ENCODE measurements at regions not wholly inside any gene's neighbourhood (a gene's known extent, or its start where the extent isn't known, plus 50 kb on each side); places are given as distances from the start of the nearest gene placed in this dataset.

GRCh38 chr22:22073769-22074561, 91.4 kb upstream of the TOP3B start:
- no peak overlapping the region for H2AFZ ChIP-seq (ENCODE audit: low read depth, low read length)
- H3K4me2 ChIP-seq (ENCODE audit: low read length), result no peak overlapping the region
- H3K9me2 ChIP-seq (ENCODE audit: insufficient read depth, low read length), result no peaks in the 10 kb centered on the region
- peak overlapping the region; percentile 49 for H3K4me3 ChIP-seq (ENCODE audit: low read length)
- no peaks in the 10 kb centered on the region for H3F3A ChIP-seq (ENCODE audit: insufficient read depth, low read length, poor library complexity, severe bottlenecking)
- H3K27me3 ChIP-seq (ENCODE audit: insufficient read depth, low read depth, low read length), result no peaks in the 10 kb centered on the region
- H3K9ac ChIP-seq (ENCODE audit: low read length), result peak overlapping the region; percentile 42
- TF ChIP-seq POLR2AphosphoS5 (IDR thresholded peaks at IDR 0.05), result peak; percentile 76
- TF ChIP-seq EP300 (conservative IDR thresholded peaks at IDR 0.05; ENCODE audit: poor library complexity, severe bottlenecking), result peak; percentile 93
- TF ChIP-seq, protein P1, sequence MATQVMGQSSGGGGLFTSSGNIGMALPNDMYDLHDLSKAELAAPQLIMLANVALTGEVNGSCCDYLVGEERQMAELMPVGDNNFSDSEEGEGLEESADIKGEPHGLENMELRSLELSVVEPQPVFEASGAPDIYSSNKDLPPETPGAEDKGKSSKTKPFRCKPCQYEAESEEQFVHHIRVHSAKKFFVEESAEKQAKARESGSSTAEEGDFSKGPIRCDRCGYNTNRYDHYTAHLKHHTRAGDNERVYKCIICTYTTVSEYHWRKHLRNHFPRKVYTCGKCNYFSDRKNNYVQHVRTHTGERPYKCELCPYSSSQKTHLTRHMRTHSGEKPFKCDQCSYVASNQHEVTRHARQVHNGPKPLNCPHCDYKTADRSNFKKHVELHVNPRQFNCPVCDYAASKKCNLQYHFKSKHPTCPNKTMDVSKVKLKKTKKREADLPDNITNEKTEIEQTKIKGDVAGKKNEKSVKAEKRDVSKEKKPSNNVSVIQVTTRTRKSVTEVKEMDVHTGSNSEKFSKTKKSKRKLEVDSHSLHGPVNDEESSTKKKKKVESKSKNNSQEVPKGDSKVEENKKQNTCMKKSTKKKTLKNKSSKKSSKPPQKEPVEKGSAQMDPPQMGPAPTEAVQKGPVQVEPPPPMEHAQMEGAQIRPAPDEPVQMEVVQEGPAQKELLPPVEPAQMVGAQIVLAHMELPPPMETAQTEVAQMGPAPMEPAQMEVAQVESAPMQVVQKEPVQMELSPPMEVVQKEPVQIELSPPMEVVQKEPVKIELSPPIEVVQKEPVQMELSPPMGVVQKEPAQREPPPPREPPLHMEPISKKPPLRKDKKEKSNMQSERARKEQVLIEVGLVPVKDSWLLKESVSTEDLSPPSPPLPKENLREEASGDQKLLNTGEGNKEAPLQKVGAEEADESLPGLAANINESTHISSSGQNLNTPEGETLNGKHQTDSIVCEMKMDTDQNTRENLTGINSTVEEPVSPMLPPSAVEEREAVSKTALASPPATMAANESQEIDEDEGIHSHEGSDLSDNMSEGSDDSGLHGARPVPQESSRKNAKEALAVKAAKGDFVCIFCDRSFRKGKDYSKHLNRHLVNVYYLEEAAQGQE (IDR thresholded peaks at IDR 0.05; ENCODE audit: borderline replicate concordance), result no peak
- no peak for TF ChIP-seq CTCF (IDR thresholded peaks at IDR 0.05; ENCODE audit: poor library complexity, severe bottlenecking)
- H3K36me3 ChIP-seq (ENCODE audit: insufficient read depth, low read length), result no peaks in the 10 kb centered on the region
- H3K9me3 ChIP-seq (ENCODE audit: low read length), result no peaks in the 10 kb centered on the region
- no peaks in the 10 kb centered on the region for H4K20me1 ChIP-seq (ENCODE audit: insufficient read depth)
- H3K27ac ChIP-seq (ENCODE audit: low read length), result peak overlapping the region; percentile 74
- H3K79me2 ChIP-seq (replicated peaks; ENCODE audit: insufficient read depth, low read length), result no peaks in the 10 kb centered on the region

DNA sequence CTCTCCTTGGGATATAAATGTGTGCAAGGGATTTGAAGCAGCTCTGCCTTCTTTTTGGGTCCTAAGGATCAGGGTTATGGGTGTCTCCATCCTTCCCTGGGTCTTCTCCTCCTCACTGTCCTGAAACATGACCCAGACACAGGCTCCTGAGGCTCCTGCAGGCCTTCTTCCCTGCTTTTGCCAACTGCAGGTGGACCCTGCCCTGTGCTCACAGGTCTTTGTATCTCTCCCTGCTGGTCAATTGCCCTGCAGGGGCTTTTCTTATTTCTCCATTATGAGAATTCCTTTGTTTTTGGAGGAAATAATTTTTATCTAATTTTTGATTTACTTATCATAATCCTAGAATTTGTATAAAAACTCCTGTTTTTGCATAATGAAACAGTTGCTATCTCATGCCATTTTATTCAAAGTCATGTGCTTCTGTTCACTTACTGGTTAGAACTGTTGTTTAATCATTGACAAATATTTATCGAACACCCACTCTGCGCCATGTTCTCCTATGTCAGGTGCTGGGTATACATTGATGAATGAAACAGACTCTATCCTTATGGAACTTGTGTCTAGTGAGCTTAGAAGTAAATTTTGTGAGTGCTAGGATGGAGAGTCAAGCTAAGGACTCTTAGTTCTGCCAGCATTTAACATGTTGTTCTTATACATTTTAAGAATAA, 89.7 kb upstream of the TOP3B start:
- Histone ChIP-seq H3F3A (ENCODE audit: insufficient read depth, low read length, poor library complexity, severe bottlenecking) (no peaks in the 10 kb centered on the region), H3K27me3 (ENCODE audit: insufficient read depth, low read depth, low read length) (no peaks in the 10 kb centered on the region), H2AFZ (ENCODE audit: low read depth, low read length) (no peak overlapping the region), H3K79me2 (replicated peaks; ENCODE audit: insufficient read depth, low read length) (no peaks in the 10 kb centered on the region), H3K27ac (ENCODE audit: low read length) (no peak overlapping the region), H3K9me3 (ENCODE audit: low read length) (no peaks in the 10 kb centered on the region), H4K20me1 (ENCODE audit: insufficient read depth) (no peaks in the 10 kb centered on the region), H3K36me3 (ENCODE audit: insufficient read depth, low read length) (no peaks in the 10 kb centered on the region), H3K4me2 (ENCODE audit: low read length) (no peak overlapping the region), H3K4me3 (ENCODE audit: low read length) (no peak overlapping the region), H3K9ac (ENCODE audit: low read length) (no peak overlapping the region), H3K9me2 (ENCODE audit: insufficient read depth, low read length) (no peaks in the 10 kb centered on the region)
- TF ChIP-seq RAD21 (conservative IDR thresholded peaks at IDR 0.05), result no peak
- TF ChIP-seq TAF1 (IDR thresholded peaks at IDR 0.05; ENCODE audit: low read depth), result no peak
- TF ChIP-seq SMC3 (conservative IDR thresholded peaks at IDR 0.05; ENCODE audit: poor library complexity), result no peak
- TF ChIP-seq CTCF (IDR thresholded peaks at IDR 0.05; ENCODE audit: poor library complexity, severe bottlenecking), result no peak
- TF ChIP-seq MXI1 (conservative IDR thresholded peaks at IDR 0.05; ENCODE audit: poor library complexity, severe bottlenecking), result no peak
- TF ChIP-seq, protein P1 (IDR thresholded peaks at IDR 0.05; ENCODE audit: borderline replicate concordance), result no peak
